PFSK-1 (cell line): ENCODE measurements at regions not wholly inside any gene's neighbourhood (a gene's known extent, or its start where the extent isn't known, plus 50 kb on each side); places are given as distances from the start of the nearest gene placed in this dataset.

Source experiments
- SIN3A ChIP-seq: IDR thresholded peaks from 2 replicates; pipeline ENCODE4 v1.6.1; 2012; ENCODE audit warnings: mild to moderate bottlenecking, low read length, moderate library complexity, borderline replicate concordance; ENCODE audit not compliant: insufficient read depth
- TAF1 ChIP-seq: IDR thresholded peaks from 2 replicates; pipeline ENCODE4 v1.6.1; 2012; ENCODE audit warnings: low read length, control low read depth, borderline replicate concordance; ENCODE audit not compliant: insufficient read depth

DNA sequence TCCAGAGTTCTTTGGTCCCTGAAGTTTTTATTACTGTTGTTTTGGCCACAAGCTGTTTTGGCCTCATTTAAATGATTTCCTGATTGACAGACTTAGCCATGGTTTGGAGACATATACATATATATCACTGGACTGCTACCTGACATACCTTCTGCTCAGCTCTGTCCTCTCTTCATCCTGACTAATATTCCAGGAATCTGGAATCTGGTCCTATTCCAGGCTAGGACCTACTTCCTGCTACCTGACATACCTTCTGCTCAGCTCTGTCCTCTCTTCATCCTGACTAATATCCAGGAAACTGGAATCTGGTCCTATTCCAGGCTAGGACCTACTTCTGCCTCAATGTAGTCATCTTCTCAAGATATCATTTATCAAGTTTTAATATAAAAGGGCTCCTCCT is 724.4 kb upstream of the ROBO1 start:
- TF ChIP-seq SIN3A = no peak
- no peak for TF ChIP-seq TAF1
